Stimulated activated CD4-positive, alpha-beta T cell treated with anti-CD3 and anti-CD28 coated beads, Interleukin-2, amount 100 ng/mL, for 24 hours (primary cell): ENCODE measurements at regions not wholly inside any gene's neighbourhood (a gene's known extent, or its start where the extent isn't known, plus 50 kb on each side); places are given as distances from the start of the nearest gene placed in this dataset.
"Not testable (repeated sequence)": the region's sequence is repeated elsewhere in the genome, so short reads cannot be mapped to it uniquely, and the experiment has no call there.

Experiments
- DNase-seq, 2 donors: peaks; one replicate each; pipeline ENCODE4 v3.0.0-alpha.2; 2020

DNA sequence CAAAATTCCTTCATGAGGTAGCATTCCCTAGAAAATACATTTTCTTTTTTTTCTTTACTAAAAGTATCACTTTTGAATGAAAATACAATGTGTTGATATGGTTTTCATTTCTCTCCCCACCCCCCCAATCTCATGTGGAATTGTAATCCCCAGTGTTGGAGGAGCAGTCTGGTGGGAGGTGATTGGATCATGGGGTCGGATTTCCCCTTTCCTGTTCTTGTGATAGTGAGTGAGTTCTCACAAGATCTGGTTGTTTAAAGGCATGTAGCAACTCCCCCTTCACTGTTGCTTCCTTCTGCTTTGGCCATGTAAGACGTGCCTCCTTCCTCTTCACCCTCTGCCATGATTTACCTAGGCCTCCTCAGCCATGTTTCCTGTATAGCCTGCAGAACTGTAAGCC lies 790.3 kb upstream of the KCND2 start:
- no peak for DNase-seq

DNA sequence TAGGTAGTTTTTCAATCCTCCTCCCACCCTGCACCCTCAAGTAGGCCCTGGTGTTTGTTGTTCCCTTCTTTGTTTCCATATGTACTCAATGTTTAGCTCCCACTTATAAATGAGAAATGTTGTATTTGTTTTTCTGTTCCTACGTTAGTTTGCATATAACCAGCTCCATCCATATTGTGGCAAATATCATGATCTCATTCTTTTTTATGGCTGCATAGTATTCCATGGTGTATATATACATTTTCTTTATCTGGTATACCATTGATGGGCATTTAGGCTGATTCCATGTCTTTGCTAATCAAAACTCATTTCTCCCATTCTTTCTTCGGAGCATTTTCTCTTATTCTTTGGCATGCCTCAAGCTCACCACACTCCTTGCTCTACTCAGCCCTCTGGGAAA lies 789.6 kb upstream of the KCND2 start:
- no peak for DNase-seq

DNA sequence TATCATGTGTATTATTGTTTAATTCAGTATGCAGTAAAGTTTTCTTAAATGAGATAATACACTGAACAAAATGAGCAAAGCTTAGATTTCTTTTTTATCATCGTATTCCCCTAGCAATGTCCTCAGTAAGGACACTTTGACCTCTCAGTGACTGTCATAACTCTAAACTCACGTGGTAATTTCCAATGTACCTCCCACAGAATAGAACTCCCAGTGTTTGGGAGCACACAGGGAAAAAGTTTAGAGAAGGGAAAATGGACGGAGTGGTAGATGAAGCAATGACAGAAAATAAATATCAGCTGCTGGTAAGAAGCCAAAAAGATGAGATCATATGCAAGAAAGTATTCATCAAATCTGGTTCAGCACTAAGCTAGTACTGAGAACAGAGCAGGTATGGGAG lies 758.6 kb upstream of the KCND2 start:
- no peak for DNase-seq

GRCh38 chr7:119515214-119515613 lies 757.8 kb upstream of the KCND2 start:
- DNase-seq = no peak

- DNase-seq = no peak
Observed at GRCh38 chr7:119515962-119516361, 757.0 kb upstream of the KCND2 start.

GRCh38 chr7:119522263-119522662 lies 750.7 kb upstream of the KCND2 start:
- DNase-seq = no peak

DNA sequence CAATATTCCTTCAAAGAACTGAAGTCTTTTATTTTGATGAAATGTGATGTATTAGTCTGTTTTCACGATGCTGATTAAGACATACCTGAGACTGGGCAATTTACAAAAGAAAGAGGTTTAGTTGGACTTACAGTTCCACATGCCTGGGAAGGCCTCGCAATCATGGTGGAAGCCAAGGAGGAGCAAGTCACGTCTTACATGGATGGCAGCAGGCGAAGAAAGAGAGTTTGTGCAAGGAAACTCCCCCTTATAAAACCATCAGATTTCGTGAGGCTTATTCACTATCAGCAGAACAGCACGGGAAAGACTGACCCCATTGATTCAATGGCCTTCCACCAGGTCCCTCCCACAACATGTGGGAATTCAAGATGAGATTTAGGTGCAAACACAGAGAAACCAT lies 750.3 kb upstream of the KCND2 start:
- DNase-seq = no peak

DNA sequence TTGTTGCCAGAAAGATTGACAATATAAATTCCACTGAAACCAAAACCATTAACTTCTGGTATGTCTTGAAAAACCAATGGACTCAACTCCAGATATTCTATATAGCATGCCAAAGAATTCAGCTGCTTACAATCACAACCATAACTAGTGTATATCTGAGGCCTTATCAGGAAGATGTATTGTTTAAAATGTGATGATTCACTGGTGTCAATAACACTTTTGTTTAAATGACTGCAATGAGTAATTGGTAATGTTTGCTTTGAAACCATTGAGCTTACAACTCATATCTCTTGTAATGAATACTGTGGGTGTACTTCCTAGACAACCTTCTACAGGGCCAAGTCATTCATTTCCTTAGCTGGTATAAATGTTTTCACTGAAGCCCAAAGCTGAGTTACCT lies 727.9 kb upstream of the KCND2 start:
- no peak for DNase-seq

GRCh38 chr7:119555788-119556187 lies 717.2 kb upstream of the KCND2 start:
- no peak for DNase-seq

DNA sequence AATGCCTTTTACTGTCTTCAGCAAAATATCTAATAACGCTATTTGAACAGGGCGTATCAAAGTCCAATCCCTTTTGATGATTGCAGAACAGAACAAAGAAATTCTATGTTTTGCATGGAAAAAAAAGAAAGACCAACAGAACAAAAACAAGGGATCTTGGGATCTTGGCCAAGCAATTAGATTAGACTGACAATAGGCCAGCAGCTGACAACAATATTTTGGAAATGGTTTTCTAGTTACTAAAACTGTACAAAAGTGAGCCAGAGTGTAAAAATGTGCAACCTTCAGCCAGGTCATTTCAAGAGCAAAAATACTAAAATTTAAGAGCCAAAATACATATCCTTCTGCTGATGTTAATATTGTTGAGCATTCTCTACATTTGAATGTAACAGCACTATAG lies 716.5 kb upstream of the KCND2 start:
- no peak for DNase-seq

- DNase-seq = no peak
Observed at GRCh38 chr7:119561751-119562150, 711.2 kb upstream of the KCND2 start.

GRCh38 chr7:119562839-119563238 lies 710.1 kb upstream of the KCND2 start:
- no peak for DNase-seq

- no peak for DNase-seq
Observed at GRCh38 chr7:119571666-119572065, 701.3 kb upstream of the KCND2 start.

GRCh38 chr7:119572132-119572531 lies 700.8 kb upstream of the KCND2 start:
- DNase-seq = no peak

GRCh38 chr7:119572541-119572940 lies 700.4 kb upstream of the KCND2 start:
- no peak for DNase-seq

- DNase-seq = no peak
Observed at GRCh38 chr7:119578116-119578515, 694.9 kb upstream of the KCND2 start.

DNA sequence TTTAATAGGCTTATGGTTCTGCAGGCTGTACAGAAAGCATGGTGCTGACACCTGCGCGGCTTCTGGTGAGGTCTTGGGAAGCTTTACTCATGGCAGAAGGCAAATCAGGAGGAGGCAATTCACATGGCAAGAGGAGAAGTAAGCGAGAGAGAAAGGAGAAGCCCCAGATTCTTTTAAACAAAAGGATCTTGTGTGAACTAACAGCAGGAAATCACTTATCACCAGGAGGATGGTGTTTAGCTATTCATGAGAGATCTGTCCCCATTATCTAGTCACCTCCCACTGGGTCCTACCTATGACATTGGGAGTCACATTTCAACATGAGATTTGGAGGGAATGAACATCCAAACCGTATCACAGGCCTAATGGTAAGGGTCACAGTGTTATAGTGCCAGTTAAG lies 678.0 kb upstream of the KCND2 start:
- DNase-seq = no peak

- DNase-seq = no peak
Observed at GRCh38 chr7:119596651-119597050, 676.3 kb upstream of the KCND2 start.

- DNase-seq = no peak
Observed at GRCh38 chr7:119606297-119606696, 666.7 kb upstream of the KCND2 start.

DNA sequence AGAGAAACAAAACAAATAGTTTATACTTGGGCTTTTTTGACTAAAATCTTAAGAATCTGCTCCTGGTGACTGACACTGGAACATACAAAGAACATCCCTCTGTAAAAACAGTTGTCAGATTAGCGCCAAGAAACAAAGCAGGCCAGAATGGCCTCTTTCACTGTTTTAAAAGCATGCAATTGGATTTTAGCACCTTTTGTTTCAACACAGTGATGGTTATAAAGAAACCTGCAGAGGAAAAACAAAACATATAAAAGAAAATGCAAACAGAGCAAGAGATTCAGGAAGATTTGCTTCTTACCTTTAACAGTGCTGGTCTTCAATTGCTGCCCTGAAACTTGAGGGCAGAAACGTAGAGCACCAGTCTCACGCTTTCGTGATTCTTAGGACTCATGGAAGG lies 652.2 kb upstream of the KCND2 start:
- no peak for DNase-seq

GRCh38 chr7:119623427-119623826 lies 649.5 kb upstream of the KCND2 start:
- DNase-seq = no peak

GRCh38 chr7:119630406-119630969 lies 642.5 kb upstream of the KCND2 start:
- DNase-seq = no peak

- DNase-seq = not testable (repeated sequence)
Observed at GRCh38 chr7:119633812-119634211, 639.2 kb upstream of the KCND2 start.

DNA sequence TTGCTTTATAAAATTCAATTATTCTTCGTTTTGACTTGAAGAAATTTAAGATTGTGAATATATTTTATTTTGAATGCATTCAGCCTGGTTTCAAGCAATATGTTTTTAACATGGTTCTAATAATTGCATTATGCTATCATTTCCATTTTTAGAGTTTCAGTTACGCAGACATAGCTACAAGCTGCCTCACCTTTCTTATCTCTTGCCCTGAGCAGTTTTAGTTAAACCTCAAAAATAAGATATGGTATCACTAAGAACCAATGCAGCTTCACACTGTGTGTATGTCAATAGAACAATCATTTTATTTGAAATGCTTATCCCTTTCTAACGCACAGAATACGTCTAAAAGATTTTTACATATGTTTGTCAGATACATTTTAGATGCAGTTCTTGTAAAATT lies 632.6 kb upstream of the KCND2 start:
- DNase-seq = no peak

- no peak for DNase-seq
Observed at GRCh38 chr7:119640861-119641260, 632.1 kb upstream of the KCND2 start.

DNA sequence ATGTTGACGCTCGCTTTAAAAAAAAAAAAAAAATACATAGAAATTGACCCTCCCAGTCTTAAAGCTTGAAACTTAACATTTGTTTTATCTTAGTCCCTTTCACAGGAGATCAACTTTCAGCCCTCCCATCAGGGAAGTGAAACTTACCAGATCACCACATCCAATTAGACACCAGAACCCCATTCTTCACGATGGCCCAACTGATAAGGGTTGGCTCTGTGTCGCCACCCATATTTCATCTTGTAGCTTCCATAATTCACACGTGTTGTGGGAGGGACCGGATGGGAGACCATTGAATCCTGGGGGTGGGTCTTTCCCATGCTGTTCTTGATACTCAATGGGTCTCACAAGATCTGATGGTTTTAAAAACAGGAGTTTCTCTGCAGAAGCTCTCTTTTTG lies 629.4 kb upstream of the KCND2 start:
- DNase-seq = no peak
